ENCODE measurements at regions not wholly inside any gene's neighbourhood (a gene's known extent, or its start where the extent isn't known, plus 50 kb on each side); places are given as distances from the start of the nearest gene placed in this dataset.

GRCh38 chr15:31214864-31215489 is 111.7 kb upstream of the KLF13 start:
- H3K36me3 ChIP-seq (ENCODE audit: control insufficient read depth, insufficient read depth, low read length) = no peaks in the 10 kb centered on the region
- no peak overlapping the region for H3K4me3 ChIP-seq (ENCODE audit: low read depth, low read length)
- no peak for TF ChIP-seq CTCF (IDR thresholded peaks at IDR 0.05; ENCODE audit: insufficient read depth, low read depth, low read length)
- peaks cover 3% of the 10 kb centered on the region for H3K27me3 ChIP-seq (ENCODE audit: control insufficient read depth, insufficient read depth, low read length)
- DNase-seq (ENCODE audit: low read depth) = no peak
- POLR2A ChIA-PET = no interaction called here
- CTCF ChIA-PET = interaction anchor here (0.6 to 5.9 kb wide), 19 partner anchors 8 to 278 kb away, joined by 3 to 51 read pairs (median 6); no protein-coding TSS in a partner anchor

GRCh38 chr15:31215490-31216214 is 111.0 kb upstream of the KLF13 start:
- TF ChIP-seq CTCF (IDR thresholded peaks at IDR 0.05; ENCODE audit: insufficient read depth, low read depth, low read length) = peak; percentile 86
- no peak for DNase-seq (ENCODE audit: low read depth)
- ChIA-PET CTCF (interaction anchor here (0.6 to 5.9 kb wide), 15 partner anchors 8 to 275 kb away, joined by 3 to 51 read pairs (median 6); no protein-coding TSS in a partner anchor), POLR2A (no interaction called here)
- H3K36me3 ChIP-seq (ENCODE audit: control insufficient read depth, insufficient read depth, low read length) = no peaks in the 10 kb centered on the region
- H3K27me3 ChIP-seq (ENCODE audit: control insufficient read depth, insufficient read depth, low read length) = peaks cover 3% of the 10 kb centered on the region
- peak overlapping the region; percentile 44 for H3K4me3 ChIP-seq (ENCODE audit: low read depth, low read length)

GRCh38 chr15:31216215-31216911 is 110.3 kb upstream of the KLF13 start:
- CTCF ChIA-PET = interaction anchor here (0.7 to 1.0 kb wide), 2 partner anchors 15 to 17 kb away, joined by 3 read pairs; no protein-coding TSS in a partner anchor

GRCh38 chr15:31217067-31217466 is 109.6 kb upstream of the KLF13 start:
- ChIA-PET CTCF (interaction anchor here (0.7 to 1.0 kb wide), 2 partner anchors 14 to 17 kb away, joined by 3 read pairs; no protein-coding TSS in a partner anchor), POLR2A (no interaction called here)
- TF ChIP-seq CTCF (IDR thresholded peaks at IDR 0.05; ENCODE audit: insufficient read depth, low read depth, low read length) = no peak

More at GRCh38 chr15:31216215-31216911, 110.3 kb upstream of the KLF13 start:
- no peak for DNase-seq (ENCODE audit: low read depth)
- Histone ChIP-seq H3K36me3 (ENCODE audit: control insufficient read depth, insufficient read depth, low read length) (no peaks in the 10 kb centered on the region), H3K27me3 (ENCODE audit: control insufficient read depth, insufficient read depth, low read length) (peaks cover 3% of the 10 kb centered on the region), H3K4me3 (ENCODE audit: low read depth, low read length) (peak overlapping the region; percentile 44)
- no peak for TF ChIP-seq CTCF (IDR thresholded peaks at IDR 0.05; ENCODE audit: insufficient read depth, low read depth, low read length)
- POLR2A ChIA-PET = no interaction called here

More at GRCh38 chr15:31217067-31217466, 109.6 kb upstream of the KLF13 start:
- H3K36me3 ChIP-seq (ENCODE audit: control insufficient read depth, insufficient read depth, low read length) = no peaks in the 10 kb centered on the region
- H3K27me3 ChIP-seq (ENCODE audit: control insufficient read depth, insufficient read depth, low read length) = peaks cover 3% of the 10 kb centered on the region
- H3K4me3 ChIP-seq (ENCODE audit: low read depth, low read length) = no peak overlapping the region
- DNase-seq (ENCODE audit: low read depth) = no peak
